Endothelial cell (in vitro differentiated cells): ENCODE measurements at regions not wholly inside any gene's neighbourhood (a gene's known extent, or its start where the extent isn't known, plus 50 kb on each side); places are given as distances from the start of the nearest gene placed in this dataset.

Source experiments
- DNase-seq: peaks from one replicate; pipeline ENCODE4 v3.0.0; 2021; ENCODE audit warnings: low spot score
- H3K27ac Mint-ChIP-seq: one replicate; pipeline ENCODE4 v1.8.0; 2021; ENCODE audit warnings: mixed read lengths, inconsistent platforms; ENCODE audit not compliant: unreplicated experiment
- H3K27me3 Mint-ChIP-seq: one replicate; pipeline ENCODE4 v1.8.0; 2021; ENCODE audit warnings: mild to moderate bottlenecking, moderate library complexity, mixed read lengths, inconsistent platforms; ENCODE audit not compliant: unreplicated experiment
- H3K36me3 Mint-ChIP-seq: one replicate; pipeline ENCODE4 v1.8.0; 2021; ENCODE audit warnings: mild to moderate bottlenecking, low read depth, mixed read lengths, inconsistent platforms; ENCODE audit not compliant: unreplicated experiment
- H3K4me1 Mint-ChIP-seq: one replicate; pipeline ENCODE4 v1.8.0; 2021; ENCODE audit warnings: mild to moderate bottlenecking, mixed read lengths, inconsistent platforms; ENCODE audit not compliant: unreplicated experiment
- H3K4me3 Mint-ChIP-seq: one replicate; pipeline ENCODE4 v1.8.0; 2021; ENCODE audit warnings: mild to moderate bottlenecking, mixed read lengths, inconsistent platforms; ENCODE audit not compliant: unreplicated experiment
- H3K9me3 Mint-ChIP-seq: one replicate; pipeline ENCODE4 v1.8.0; 2021; ENCODE audit warnings: mixed read lengths, inconsistent platforms; ENCODE audit not compliant: unreplicated experiment
- TF ChIP-seq, protein P1 (sequence below): fragments of 200-600 bp; sonication (generic); IDR thresholded peaks from one replicate; pipeline ENCODE4 v1.5.0; 2021; ENCODE audit warnings: antibody characterized with exemption; ENCODE audit not compliant: unreplicated experiment

DNA sequence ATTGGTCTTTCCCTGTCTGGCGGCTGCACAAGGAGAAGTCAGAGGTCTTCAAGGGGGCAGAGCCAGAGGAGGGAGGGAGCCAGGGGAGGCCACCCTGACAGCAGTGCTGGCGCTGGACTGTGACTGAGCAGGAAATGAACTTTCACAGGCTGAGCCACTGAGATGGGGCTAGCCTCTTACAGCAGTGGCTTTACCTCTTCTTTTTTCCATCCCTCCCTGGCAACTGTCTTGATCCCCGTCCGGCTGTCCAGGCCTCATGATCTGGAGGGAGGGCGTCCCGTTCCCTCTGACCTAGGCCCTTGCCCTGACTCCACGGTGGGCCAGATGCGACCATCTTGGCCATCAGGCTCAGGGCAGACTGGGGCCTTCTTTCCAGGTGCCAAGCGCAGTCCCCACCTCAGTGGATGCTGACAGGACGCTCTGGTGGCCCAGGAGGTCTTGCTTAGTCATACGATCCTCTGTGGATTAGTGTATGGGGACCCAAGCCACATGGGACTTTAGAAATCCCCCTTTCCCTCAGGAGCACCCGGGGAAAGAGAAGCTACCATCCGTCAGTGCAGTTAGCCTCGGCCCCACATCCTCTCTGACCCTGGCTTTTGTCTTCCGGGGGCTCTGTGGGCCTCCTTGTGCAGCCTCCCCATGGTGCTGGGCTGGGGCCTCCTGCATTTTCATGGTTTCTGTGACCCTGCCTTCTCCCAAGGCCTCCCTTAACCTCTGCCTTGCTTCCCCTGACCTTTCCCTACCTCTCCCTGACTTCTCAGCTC lies 57.4 kb upstream of the CCDC167 start:
- TF ChIP-seq, protein P1, sequence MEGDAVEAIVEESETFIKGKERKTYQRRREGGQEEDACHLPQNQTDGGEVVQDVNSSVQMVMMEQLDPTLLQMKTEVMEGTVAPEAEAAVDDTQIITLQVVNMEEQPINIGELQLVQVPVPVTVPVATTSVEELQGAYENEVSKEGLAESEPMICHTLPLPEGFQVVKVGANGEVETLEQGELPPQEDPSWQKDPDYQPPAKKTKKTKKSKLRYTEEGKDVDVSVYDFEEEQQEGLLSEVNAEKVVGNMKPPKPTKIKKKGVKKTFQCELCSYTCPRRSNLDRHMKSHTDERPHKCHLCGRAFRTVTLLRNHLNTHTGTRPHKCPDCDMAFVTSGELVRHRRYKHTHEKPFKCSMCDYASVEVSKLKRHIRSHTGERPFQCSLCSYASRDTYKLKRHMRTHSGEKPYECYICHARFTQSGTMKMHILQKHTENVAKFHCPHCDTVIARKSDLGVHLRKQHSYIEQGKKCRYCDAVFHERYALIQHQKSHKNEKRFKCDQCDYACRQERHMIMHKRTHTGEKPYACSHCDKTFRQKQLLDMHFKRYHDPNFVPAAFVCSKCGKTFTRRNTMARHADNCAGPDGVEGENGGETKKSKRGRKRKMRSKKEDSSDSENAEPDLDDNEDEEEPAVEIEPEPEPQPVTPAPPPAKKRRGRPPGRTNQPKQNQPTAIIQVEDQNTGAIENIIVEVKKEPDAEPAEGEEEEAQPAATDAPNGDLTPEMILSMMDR, result no peak
- H3K36me3 Mint-ChIP-seq, result no peaks in the 10 kb centered on the region
- H3K4me3 Mint-ChIP-seq, result no peak overlapping the region
- no peak overlapping the region for H3K27ac Mint-ChIP-seq
- peaks cover 10% of the 10 kb centered on the region for H3K4me1 Mint-ChIP-seq
- DNase-seq, result no peak
- no peaks in the 10 kb centered on the region for H3K9me3 Mint-ChIP-seq
- peaks cover 11% of the 10 kb centered on the region for H3K27me3 Mint-ChIP-seq

DNA sequence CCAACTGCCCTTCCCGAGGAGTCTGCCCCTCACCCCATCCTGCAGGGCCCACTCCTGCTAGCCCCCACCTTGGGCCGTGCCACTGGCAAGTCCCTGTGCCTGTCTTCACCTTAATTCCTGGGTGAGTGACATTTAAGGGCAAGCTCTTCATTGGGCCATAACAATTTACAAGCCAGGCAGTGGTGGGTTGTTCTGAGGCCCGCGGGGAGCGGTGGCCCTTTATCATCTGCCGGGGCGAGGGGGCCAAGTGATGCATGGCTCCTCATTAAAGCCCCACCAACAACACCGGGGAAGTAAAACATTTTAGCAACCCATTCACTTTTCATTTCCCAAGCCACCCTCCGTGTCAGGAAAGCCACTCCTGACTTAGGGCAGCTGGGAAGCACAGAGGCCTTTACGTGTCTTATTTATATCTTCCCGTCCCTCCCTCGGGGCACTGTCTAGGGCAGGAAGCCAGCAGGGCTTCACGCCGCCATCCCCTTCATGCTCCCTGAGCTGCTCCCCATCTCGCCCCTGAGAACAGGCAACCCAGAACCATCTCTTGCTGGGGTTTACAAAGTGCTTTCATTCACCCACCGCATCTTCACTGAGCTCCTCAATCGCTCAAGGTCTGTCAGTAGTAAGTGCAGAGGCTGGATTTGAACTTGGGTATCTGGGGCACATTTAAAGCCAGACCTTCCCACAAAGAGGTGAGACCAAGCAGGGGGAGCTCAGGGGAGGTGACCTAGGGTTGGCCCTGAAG lies 55.5 kb upstream of the CCDC167 start:
- Mint-ChIP-seq H3K9me3 (no peaks in the 10 kb centered on the region), H3K27me3 (peaks cover 8% of the 10 kb centered on the region), H3K27ac (no peak overlapping the region), H3K4me3 (no peak overlapping the region), H3K36me3 (no peaks in the 10 kb centered on the region), H3K4me1 (peaks cover 6% of the 10 kb centered on the region)
- TF ChIP-seq, protein P1, result no peak
- DNase-seq, result no peak

DNA sequence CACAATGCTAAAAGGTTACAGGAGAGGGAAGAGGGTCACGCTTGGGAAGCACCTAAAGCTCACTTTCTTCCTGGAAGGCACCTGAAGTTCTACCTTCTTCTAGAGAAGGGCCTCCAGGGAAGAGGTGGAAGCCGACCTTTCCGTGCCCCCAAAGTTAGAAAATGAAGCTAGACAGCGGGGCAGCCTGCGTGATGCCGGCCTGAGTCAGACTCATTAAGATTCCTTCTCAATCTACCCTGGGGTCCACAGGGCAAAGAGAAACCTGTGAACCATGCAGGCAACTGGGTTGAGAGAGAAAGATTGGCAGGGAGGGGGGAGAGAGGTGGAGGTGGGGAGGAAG lies 54.8 kb upstream of the CCDC167 start:
- Mint-ChIP-seq H3K9me3 (no peaks in the 10 kb centered on the region), H3K4me3 (no peak overlapping the region), H3K27me3 (peaks cover 8% of the 10 kb centered on the region), H3K4me1 (peaks cover 8% of the 10 kb centered on the region), H3K27ac (no peak overlapping the region), H3K36me3 (no peaks in the 10 kb centered on the region)
- TF ChIP-seq, protein P1, result no peak
- no peak for DNase-seq

DNA sequence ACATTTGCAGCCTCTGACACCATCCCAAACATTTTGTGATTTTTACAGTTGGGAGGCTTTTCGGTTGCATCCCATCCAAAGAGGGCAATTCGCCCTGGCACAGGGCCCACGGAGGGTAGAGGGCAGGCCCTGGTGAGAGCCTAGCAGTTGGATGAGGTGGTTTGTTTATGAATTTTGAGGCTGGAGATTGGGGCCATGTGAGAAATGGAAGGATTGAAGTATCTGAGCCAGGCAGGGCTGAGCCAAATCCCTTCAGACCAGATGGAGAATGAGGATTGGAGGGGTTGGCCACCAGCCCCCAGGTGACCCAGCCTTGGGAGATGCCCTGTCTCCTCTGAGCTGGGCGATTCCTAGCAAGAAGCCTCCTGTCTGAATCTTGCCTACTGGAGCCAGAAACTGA lies 52.6 kb upstream of the CCDC167 start:
- no peak overlapping the region for H3K4me3 Mint-ChIP-seq
- H3K27ac Mint-ChIP-seq, result no peak overlapping the region
- H3K9me3 Mint-ChIP-seq, result no peaks in the 10 kb centered on the region
- TF ChIP-seq, protein P1, result no peak
- no peak for DNase-seq
- H3K36me3 Mint-ChIP-seq, result no peaks in the 10 kb centered on the region
- H3K4me1 Mint-ChIP-seq, result peaks cover 23% of the 10 kb centered on the region
- peaks cover 2% of the 10 kb centered on the region for H3K27me3 Mint-ChIP-seq

DNA sequence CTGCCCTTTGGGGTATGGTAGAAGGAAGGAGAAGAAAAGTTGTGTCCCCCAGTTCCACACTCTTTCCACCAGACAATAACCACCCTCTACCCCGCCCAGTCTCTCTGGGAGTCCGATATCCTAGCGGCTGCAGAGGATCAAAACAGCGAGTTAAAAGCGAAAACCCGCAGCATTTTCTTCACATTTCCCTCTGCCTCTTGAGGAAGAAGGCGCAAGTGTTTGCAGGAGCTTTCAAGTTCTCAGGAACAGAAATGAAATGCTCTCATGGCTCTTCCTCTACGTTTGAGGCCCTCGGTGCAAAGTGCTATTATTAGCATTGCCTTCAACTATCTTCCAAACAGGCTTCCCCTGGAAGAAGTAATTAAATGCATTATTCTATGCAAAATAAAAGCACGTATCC lies 52.2 kb upstream of the CCDC167 start:
- H3K9me3 Mint-ChIP-seq, result no peaks in the 10 kb centered on the region
- H3K36me3 Mint-ChIP-seq, result no peaks in the 10 kb centered on the region
- H3K27me3 Mint-ChIP-seq, result peaks cover 2% of the 10 kb centered on the region
- no peak overlapping the region for H3K4me3 Mint-ChIP-seq
- TF ChIP-seq, protein P1, result no peak
- H3K27ac Mint-ChIP-seq, result no peak overlapping the region
- H3K4me1 Mint-ChIP-seq, result peaks cover 23% of the 10 kb centered on the region
- no peak for DNase-seq
